ENCODE measurements at regions not wholly inside any gene's neighbourhood (a gene's known extent, or its start where the extent isn't known, plus 50 kb on each side); places are given as distances from the start of the nearest gene placed in this dataset.

DNA sequence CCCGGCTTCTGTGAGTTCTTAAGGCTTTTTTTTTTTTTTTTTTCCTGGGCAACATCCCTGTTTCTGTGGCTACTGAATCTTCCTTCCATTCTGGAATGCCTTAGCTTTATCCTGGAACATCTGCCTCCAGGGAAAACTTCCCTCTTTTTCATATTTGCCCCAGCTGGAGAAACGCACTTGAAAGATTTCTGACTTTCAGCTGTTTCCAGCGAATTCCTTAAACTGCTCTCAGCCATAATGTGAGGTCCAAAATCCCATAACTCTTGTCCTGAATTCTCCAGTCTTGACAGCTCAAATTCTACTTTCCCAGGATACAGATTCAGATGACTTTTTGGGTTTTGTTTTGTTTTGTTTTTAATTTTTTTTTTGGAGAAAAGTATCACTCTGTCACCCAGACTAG, 263.6 kb upstream of the AUTS2 start:
- no peak overlapping the region for H3K27ac ChIP-seq
- no peak for TF ChIP-seq ZFX (IDR thresholded peaks at IDR 0.05)
- TF ChIP-seq, protein P1, sequence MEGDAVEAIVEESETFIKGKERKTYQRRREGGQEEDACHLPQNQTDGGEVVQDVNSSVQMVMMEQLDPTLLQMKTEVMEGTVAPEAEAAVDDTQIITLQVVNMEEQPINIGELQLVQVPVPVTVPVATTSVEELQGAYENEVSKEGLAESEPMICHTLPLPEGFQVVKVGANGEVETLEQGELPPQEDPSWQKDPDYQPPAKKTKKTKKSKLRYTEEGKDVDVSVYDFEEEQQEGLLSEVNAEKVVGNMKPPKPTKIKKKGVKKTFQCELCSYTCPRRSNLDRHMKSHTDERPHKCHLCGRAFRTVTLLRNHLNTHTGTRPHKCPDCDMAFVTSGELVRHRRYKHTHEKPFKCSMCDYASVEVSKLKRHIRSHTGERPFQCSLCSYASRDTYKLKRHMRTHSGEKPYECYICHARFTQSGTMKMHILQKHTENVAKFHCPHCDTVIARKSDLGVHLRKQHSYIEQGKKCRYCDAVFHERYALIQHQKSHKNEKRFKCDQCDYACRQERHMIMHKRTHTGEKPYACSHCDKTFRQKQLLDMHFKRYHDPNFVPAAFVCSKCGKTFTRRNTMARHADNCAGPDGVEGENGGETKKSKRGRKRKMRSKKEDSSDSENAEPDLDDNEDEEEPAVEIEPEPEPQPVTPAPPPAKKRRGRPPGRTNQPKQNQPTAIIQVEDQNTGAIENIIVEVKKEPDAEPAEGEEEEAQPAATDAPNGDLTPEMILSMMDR (conservative IDR thresholded peaks at IDR 0.05): no peak

DNA sequence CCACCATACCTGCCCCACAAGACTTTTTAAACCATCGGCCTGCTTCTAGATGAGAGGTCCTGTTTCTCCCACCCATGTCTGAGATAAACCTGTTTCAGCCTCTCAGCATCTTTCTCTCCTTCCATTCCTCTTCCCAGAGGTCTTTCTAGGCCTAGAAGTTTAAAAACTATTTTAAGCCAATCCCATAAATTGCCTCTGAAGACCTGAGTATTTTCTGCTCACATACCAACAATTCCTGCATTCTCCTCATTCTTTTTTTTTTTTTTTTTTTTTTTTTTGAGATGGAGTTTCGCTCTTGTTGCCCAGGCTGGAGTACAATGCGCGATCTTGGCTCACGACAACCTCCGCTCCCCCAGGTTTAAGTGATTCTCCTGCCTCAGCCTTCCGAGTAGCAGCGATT, 262.9 kb upstream of the AUTS2 start:
- TF ChIP-seq ZFX (IDR thresholded peaks at IDR 0.05): no peak
- TF ChIP-seq, protein P1 (conservative IDR thresholded peaks at IDR 0.05): no peak
- no peak overlapping the region for H3K27ac ChIP-seq

DNA sequence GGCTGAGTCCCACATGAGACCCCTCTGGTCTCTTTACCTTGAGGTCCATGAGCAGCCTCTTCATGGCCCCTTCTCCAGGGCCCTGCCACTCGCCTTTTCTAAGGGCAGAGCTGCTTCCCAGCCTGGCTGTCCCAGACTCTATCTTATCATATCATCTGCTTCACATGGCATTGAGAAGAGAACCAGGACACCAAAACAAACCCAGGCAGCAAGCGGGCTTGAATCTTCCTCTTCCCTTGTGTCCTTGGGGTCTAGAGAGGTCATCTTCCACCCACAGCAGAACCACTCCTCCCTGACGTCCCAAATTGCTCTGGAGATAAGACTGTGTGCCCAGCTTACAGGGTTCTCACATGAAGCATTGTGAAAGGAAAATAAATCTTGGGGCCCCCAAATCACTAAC, 261.3 kb upstream of the AUTS2 start:
- no peak overlapping the region for H3K27ac ChIP-seq
- TF ChIP-seq, protein P1 (conservative IDR thresholded peaks at IDR 0.05): no peak
- TF ChIP-seq ZFX (IDR thresholded peaks at IDR 0.05): no peak

DNA sequence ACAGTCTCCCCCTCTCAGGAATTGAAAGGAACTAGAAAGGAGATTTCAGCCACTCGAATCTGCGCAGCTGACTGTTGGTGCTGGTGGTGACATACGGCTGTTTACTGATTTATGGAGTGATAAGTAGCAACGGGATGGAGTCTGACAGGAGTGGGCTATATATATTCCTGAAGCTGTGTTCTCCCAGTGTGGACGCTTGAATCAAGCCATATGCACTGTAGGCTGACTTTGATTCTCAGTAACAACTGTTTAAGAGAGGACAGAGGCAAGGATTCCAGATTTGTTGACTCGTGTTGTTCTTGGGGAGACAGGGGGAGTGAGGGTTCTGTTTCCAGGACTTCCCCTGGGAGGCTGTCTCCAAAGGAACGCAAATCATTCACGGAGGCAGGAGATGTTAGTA, 260.1 kb upstream of the AUTS2 start:
- H3K27ac ChIP-seq: no peak overlapping the region
- TF ChIP-seq, protein P1 (conservative IDR thresholded peaks at IDR 0.05): no peak
- no peak for TF ChIP-seq ZFX (IDR thresholded peaks at IDR 0.05)

DNA sequence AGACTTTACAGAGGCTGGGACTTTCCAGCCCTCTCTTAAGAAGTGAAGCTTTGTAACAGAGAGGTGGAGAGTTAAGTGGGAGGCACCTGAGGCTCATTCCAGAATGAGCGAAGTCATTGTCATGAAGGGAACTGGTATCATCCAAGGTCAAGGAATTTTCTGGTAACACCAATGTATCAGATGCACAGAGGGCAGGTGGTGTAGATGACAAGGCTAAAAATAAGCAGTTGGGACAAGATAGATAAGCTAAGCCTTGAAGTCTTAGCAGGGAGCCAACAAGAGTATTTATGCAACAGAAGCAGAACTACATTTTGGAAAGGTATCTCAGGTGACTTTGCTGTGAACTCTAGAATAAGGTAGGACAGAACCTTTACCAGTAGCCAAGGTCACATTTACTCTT, 257.0 kb upstream of the AUTS2 start:
- TF ChIP-seq, protein P1 (conservative IDR thresholded peaks at IDR 0.05): no peak
- no peak for TF ChIP-seq ZFX (IDR thresholded peaks at IDR 0.05)

DNA sequence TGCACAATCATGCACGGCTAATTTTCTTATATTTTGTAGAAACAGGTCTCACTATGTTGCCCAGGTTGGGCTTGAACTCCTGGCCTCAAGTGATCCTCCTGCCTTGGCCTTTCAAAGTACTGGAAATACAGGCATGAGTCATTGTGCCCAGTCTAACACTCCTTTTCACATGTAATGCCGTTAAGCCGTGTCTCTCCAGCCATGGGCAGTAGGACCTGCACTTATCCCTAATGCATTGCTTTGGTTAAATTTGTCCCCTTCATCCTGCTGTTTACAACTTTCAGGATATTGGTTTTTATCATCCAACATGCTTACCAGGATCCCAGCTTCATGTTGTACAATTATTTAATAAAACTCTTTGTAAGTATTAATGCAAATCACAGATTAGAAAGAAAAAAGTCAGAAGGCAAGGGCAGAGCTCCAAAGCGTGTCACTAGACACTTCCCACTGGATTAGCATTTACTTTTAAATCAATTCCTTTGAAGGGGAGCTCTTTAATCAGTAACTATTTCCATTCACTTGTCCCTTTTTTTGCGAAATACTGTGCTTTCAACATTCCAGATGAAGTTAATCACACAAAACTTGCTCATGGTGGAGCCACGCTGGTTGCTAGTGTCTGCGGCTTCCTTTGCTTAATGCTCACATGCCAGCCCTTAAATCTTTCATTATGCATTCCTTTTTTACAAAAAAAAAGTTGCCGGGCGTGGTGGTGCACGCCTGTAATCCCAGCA, 256.0 kb upstream of the AUTS2 start:
- TF ChIP-seq, protein P1 (conservative IDR thresholded peaks at IDR 0.05): no peak
- no peak for TF ChIP-seq ZFX (IDR thresholded peaks at IDR 0.05)
- no peak overlapping the region for H3K27ac ChIP-seq

More for the DNA sequence above, 257.0 kb upstream of the AUTS2 start:
- no peak overlapping the region for H3K27ac ChIP-seq

DNA sequence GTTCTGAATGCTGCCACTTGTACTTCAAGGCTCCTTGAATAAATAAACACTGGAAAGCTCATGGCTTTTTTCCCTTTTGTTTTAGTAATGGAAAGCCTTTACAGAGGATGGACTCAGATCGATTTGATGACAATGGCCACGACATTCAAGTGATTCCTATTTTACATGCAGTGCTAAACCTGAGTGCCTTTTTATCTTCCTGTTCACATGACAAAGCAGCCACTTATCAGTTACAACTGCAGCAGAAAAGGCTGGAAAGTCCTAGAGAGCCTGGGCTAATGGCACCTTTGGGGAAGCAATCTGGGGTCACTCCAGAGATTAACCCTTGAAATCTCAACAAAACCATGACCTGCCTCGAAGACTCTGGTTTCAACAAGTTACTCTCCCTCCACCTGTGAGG, 249.0 kb upstream of the AUTS2 start:
- no peak for TF ChIP-seq ZFX (IDR thresholded peaks at IDR 0.05)
- TF ChIP-seq, protein P1 (conservative IDR thresholded peaks at IDR 0.05): no peak
- no peak overlapping the region for H3K27ac ChIP-seq

Data from C4-2B (cell line).